GM12878 (cell line): ENCODE measurements at regions not wholly inside any gene's neighbourhood (a gene's known extent, or its start where the extent isn't known, plus 50 kb on each side); places are given as distances from the start of the nearest gene placed in this dataset.
"Not testable (repeated sequence)": the region's sequence is repeated elsewhere in the genome, so short reads cannot be mapped to it uniquely, and the experiment has no call there.

Source experiments
- ATAC-seq: fragments of 200-7000 bp; cut with Tn5 transposase; 3 replicates; pipeline ENCODE4 v1.9.1; 2020; ENCODE audit warnings: mild to moderate bottlenecking, moderate library complexity
- BruUV-seq: library from RNA; stranded (reverse); fragments of 400-500 nt; replicated peaks from 2 replicates; lab custom pipeline; 2021; lab: Mats Ljungman, UMichigan
- CTCF ChIA-PET: fragments of 300-600 bp; sonication (Branson Sonifier 250); formaldehyde crosslinking; extraction: SDS; loops from one replicate; lab custom pipeline; 2021; ENCODE audit warnings: inconsistent platforms; lab: Yijun Ruan, JAX
- POLR2A ChIA-PET: fragments of 350-600 bp; formaldehyde crosslinking; extraction: SDS; loops from one replicate; lab custom pipeline; 2021; ENCODE audit warnings: inconsistent platforms; lab: Charles Lee
- RAD21 ChIA-PET: fragments of 300-600 bp; sonication (Branson Sonifier 250); formaldehyde crosslinking; loops from one replicate; lab custom pipeline; 2023; ENCODE audit warnings: antibody characterized with exemption; ENCODE audit not compliant: unreplicated experiment; lab: Charles Lee
- SMC1A ChIA-PET: fragments of 300-600 bp; sonication (Branson Sonifier 250); formaldehyde crosslinking; loops from one replicate; lab custom pipeline; 2023; ENCODE audit not compliant: unreplicated experiment, uncharacterized antibody; lab: Charles Lee
- DNase-seq: peaks from one replicate; pipeline ENCODE4 v3.0.0-alpha.2; 2011; ENCODE audit warnings: low read depth, low spot score
- FAIRE-seq: peaks from 3 replicates; lab custom pipeline; 2011; peaks lifted over from hg19 to GRCh38; lab: Jason Lieb, UNC
- H2AFZ ChIP-seq: 2 replicates; pipeline ENCODE4 v1.6.0; 2011; ENCODE audit warnings: low read depth, low read length, control low read depth; ENCODE audit not compliant: control insufficient read depth
- H3K27ac ChIP-seq: 2 replicates; pipeline ENCODE4 v1.5.1; 2011; ENCODE audit warnings: control low read depth; ENCODE audit not compliant: control insufficient read depth, insufficient read depth
- H3K27me3 ChIP-seq, 2 experiments: replicated peaks in 1 of 2; 2 replicates each; pipeline versions ENCODE4 v1.6.0 to v1.6.1; 2011; ENCODE audit warnings: low read length in 1 of 2; ENCODE audit not compliant: control insufficient read depth in 2 of 2, insufficient read depth in 2 of 2
- H3K36me3 ChIP-seq, 2 experiments: 2 replicates each; pipeline ENCODE4 v1.5.1; 2011; ENCODE audit warnings: low read length in 1 of 2; ENCODE audit not compliant: control insufficient read depth in 2 of 2, insufficient read depth in 2 of 2
- H3K4me1 ChIP-seq: 2 replicates; pipeline ENCODE4 v1.6.1; 2011; ENCODE audit warnings: mild to moderate bottlenecking, low read length, moderate library complexity, mixed read lengths; ENCODE audit not compliant: control insufficient read depth, insufficient read depth
- H3K4me2 ChIP-seq: 2 replicates; pipeline ENCODE4 v1.6.0; 2011; ENCODE audit warnings: control low read depth; ENCODE audit not compliant: control insufficient read depth, insufficient read depth
- H3K4me3 ChIP-seq: fragments of 200-600 bp; sonication (generic); 2 replicates; pipeline ENCODE4 v1.5.1; 2016
- H3K79me2 ChIP-seq: 2 replicates; pipeline ENCODE4 v1.6.0; 2011; ENCODE audit warnings: low read length; ENCODE audit not compliant: control insufficient read depth, insufficient read depth
- H3K9ac ChIP-seq: 2 replicates; pipeline ENCODE4 v1.8.0; 2011; ENCODE audit warnings: low read length, control low read depth, mixed read lengths; ENCODE audit not compliant: control insufficient read depth, insufficient read depth
- H3K9me3 ChIP-seq: replicated peaks from 3 replicates; pipeline ENCODE4 v1.5.1; 2011; ENCODE audit warnings: mild to moderate bottlenecking, low read length; ENCODE audit not compliant: control insufficient read depth, insufficient read depth
- H4K20me1 ChIP-seq: 2 replicates; pipeline ENCODE4 v1.6.0; 2011; ENCODE audit not compliant: control insufficient read depth, insufficient read depth
- MTA2 ChIP-seq: fragments of 450-650 bp; IDR thresholded peaks from 2 replicates; pipeline ENCODE4 v1.6.1; 2016; ENCODE audit warnings: low read depth, mild to moderate bottlenecking, moderate library complexity
- POLR2AphosphoS5 ChIP-seq: IDR thresholded peaks from 2 replicates; pipeline ENCODE4 v1.6.1; 2011; ENCODE audit warnings: mild to moderate bottlenecking, low read length, inconsistent platforms
- SPI1 ChIP-seq: IDR thresholded peaks from 2 replicates; pipeline ENCODE4 v1.6.1; 2011; ENCODE audit warnings: low read depth, mild to moderate bottlenecking, low read length, moderate library complexity, borderline replicate concordance; ENCODE audit not compliant: insufficient read depth
- WGBS: methylation state at CpG from one replicate; pipeline ENCODE4 v1.1.6; 2016; ENCODE audit warnings: low lambda C conversion rate; ENCODE audit not compliant: insufficient replicate concordance, insufficient coverage; ENCODE audit errors: missing lambda C conversion rate; 5-methylcytosine and 5-hydroxymethylcytosine counted together
- in situ Hi-C: fragments of 300-500 bp; cut with MboI; formaldehyde crosslinking; loops from 9 replicates; pipeline ENCODE4 v1.14.3; 2018; ENCODE audit warnings: mixed read lengths
- intact Hi-C: fragments of 100-400 bp; cut with micrococcal nuclease; formaldehyde crosslinking; loops from one replicate; pipeline ENCODE4 v1.14.2; 2022; ENCODE audit not compliant: unreplicated experiment

DNA sequence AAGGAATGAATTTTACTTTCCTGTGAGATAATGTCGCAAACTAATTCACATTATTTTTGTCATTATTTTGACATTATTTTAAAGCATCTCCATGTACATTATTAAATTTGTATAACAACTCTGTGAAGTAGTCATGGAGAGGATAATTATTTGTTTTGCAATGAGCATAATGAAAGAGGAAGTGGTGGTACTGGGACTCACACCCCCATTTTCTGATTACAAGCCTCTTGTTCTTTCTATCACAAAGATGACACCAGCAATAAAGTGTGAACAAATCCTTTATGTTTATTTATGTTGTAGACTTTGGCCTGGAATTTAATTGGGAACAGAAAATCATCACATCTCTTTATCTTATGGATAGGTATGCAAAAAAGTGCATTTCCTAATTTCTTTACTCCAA is 522.6 kb downstream of the TMEM135 start:
- FAIRE-seq, result no peak
- CTCF ChIA-PET, result no interaction called here

DNA sequence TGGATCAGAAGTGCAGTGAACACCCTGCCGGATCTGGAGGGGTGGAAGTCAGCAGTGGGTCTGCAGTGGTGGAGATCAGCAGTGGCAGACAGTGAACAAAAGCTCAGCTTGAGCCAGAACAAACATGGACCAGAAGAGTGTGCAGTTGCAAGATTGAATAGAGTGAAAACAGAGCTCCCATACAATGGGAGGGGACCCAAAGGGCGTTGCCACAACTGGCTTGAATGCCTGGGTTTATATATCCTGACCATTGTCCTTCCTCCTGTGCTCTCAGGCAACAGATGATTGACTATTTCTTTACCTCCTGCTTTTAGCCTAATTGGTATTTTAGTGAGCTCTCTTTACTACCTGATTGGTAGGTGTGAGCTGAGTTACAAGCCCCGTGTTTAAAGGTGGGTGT is 522.1 kb downstream of the TMEM135 start:
- POLR2A ChIA-PET, BruUV-seq, intact Hi-C loops, ATAC-seq, H3K27me3 ChIP-seq, H3K4me2 ChIP-seq, H3K9me3 ChIP-seq, H3K4me3 ChIP-seq, H4K20me1 ChIP-seq, SMC1A ChIA-PET, H3K9ac ChIP-seq, H2AFZ ChIP-seq, H3K27ac ChIP-seq, FAIRE-seq, H3K36me3 ChIP-seq, RAD21 ChIA-PET, H3K4me1 ChIP-seq, DNase-seq, in situ Hi-C loops, H3K79me2 ChIP-seq: not testable (repeated sequence)
- WGBS, result 4% methylated on average over 3 of the region's 3 CpGs
- CTCF ChIA-PET, result interaction anchor here (1.2 kb wide), 1 partner anchor 27 kb away, joined by 3 read pairs; no protein-coding TSS in a partner anchor

More for the DNA sequence above, 522.6 kb downstream of the TMEM135 start:
- TF ChIP-seq POLR2AphosphoS5, result no peak
- TF ChIP-seq MTA2, result peak; percentile 17; the same call in 1 of the 2 replicates
- peak; percentile 65 for TF ChIP-seq SPI1
- TF ChIP-seq, all 136 proteins: peak for 2
- H3K4me3 ChIP-seq, result no peak overlapping the region
- no peak for ATAC-seq
- DNase-seq, result no peak
- intact Hi-C loops (no loop called here), in situ Hi-C loops (no loop called here)
- RAD21 ChIA-PET, result no interaction called here
- H4K20me1 ChIP-seq, result no peaks in the 10 kb centered on the region
- no peaks in the 10 kb centered on the region for H3K4me1 ChIP-seq
- H2AFZ ChIP-seq, result no peak overlapping the region
- H3K9me3 ChIP-seq, result no peaks in the 10 kb centered on the region
- H3K27ac ChIP-seq, result no peak overlapping the region
- no peaks in the 10 kb centered on the region for H3K79me2 ChIP-seq
- no peaks in the 10 kb centered on the region for H3K36me3 ChIP-seq
- 34% methylated on average over 1 of the region's 1 CpG for WGBS
- no peak overlapping the region for H3K4me2 ChIP-seq
- H3K27me3 ChIP-seq, result no peaks in the 10 kb centered on the region
- POLR2A ChIA-PET, result no interaction called here
- BruUV-seq, result no TSS peak
- no peak overlapping the region for H3K9ac ChIP-seq
- SMC1A ChIA-PET, result no interaction called here
